ENCODE measurements at regions not wholly inside any gene's neighbourhood (a gene's known extent, or its start where the extent isn't known, plus 50 kb on each side); places are given as distances from the start of the nearest gene placed in this dataset.

GRCh38 chr16:86176462-86176861 is 277.5 kb downstream of the IRF8 start:
- no peaks in the 10 kb centered on the region for H3K9me3 ChIP-seq
- H3K27ac ChIP-seq = no peak overlapping the region
- WGBS = 85% methylated on average over 3 of the region's 3 CpGs
- TF ChIP-seq CTCF (IDR thresholded peaks at IDR 0.05) (no peak), POLR2A (IDR thresholded peaks at IDR 0.05) (no peak), POLR2AphosphoS5 (IDR thresholded peaks at IDR 0.05) (no peak), EP300 (IDR thresholded peaks at IDR 0.05) (no peak)
- H3K27me3 ChIP-seq = peaks cover 34% of the 10 kb centered on the region
- DNase-seq (ENCODE audit: low spot score in 2 of 2) = no peak
- no peaks in the 10 kb centered on the region for H3K4me1 ChIP-seq
- H3K4me3 ChIP-seq = no peak overlapping the region
- H3K36me3 ChIP-seq = no peaks in the 10 kb centered on the region

GRCh38 chr16:86180244-86180643 is 281.3 kb downstream of the IRF8 start:
- no peaks in the 10 kb centered on the region for H3K4me1 ChIP-seq
- peaks cover 13% of the 10 kb centered on the region for H3K27me3 ChIP-seq
- TF ChIP-seq POLR2A (IDR thresholded peaks at IDR 0.05) (no peak), CTCF (IDR thresholded peaks at IDR 0.05) (no peak), EP300 (IDR thresholded peaks at IDR 0.05) (no peak), POLR2AphosphoS5 (IDR thresholded peaks at IDR 0.05) (no peak)
- H3K9me3 ChIP-seq = no peaks in the 10 kb centered on the region
- H3K27ac ChIP-seq = no peak overlapping the region
- 76% methylated on average over 13 of the region's 13 CpGs for WGBS
- no peak for DNase-seq (ENCODE audit: low spot score in 2 of 2)
- no peaks in the 10 kb centered on the region for H3K36me3 ChIP-seq
- no peak overlapping the region for H3K4me3 ChIP-seq

GRCh38 chr16:86180780-86181179 is 281.8 kb downstream of the IRF8 start:
- Histone ChIP-seq H3K4me1 (no peaks in the 10 kb centered on the region), H3K36me3 (no peaks in the 10 kb centered on the region), H3K4me3 (no peak overlapping the region), H3K27me3 (peaks cover 19% of the 10 kb centered on the region), H3K9me3 (no peaks in the 10 kb centered on the region), H3K27ac (no peak overlapping the region)
- TF ChIP-seq POLR2A (IDR thresholded peaks at IDR 0.05) (no peak), POLR2AphosphoS5 (IDR thresholded peaks at IDR 0.05) (no peak), CTCF (IDR thresholded peaks at IDR 0.05) (no peak), EP300 (IDR thresholded peaks at IDR 0.05) (no peak)
- no peak for DNase-seq (ENCODE audit: low spot score in 2 of 2)
- 90% methylated on average over 4 of the region's 4 CpGs for WGBS

- no peaks in the 10 kb centered on the region for H3K36me3 ChIP-seq
- no peaks in the 10 kb centered on the region for H3K4me1 ChIP-seq
- no peak overlapping the region for H3K27ac ChIP-seq
- H3K9me3 ChIP-seq = no peaks in the 10 kb centered on the region
- H3K4me3 ChIP-seq = no peak overlapping the region
- DNase-seq (ENCODE audit: low spot score in 2 of 2) = no peak
- peaks cover 25% of the 10 kb centered on the region for H3K27me3 ChIP-seq
- 98% methylated on average over 8 of the region's 15 CpGs for WGBS
- TF ChIP-seq POLR2AphosphoS5 (IDR thresholded peaks at IDR 0.05) (no peak), EP300 (IDR thresholded peaks at IDR 0.05) (no peak), CTCF (IDR thresholded peaks at IDR 0.05) (no peak), POLR2A (IDR thresholded peaks at IDR 0.05) (no peak)
Observed at GRCh38 chr16:86181526-86181925, 282.6 kb downstream of the IRF8 start.

- 76% methylated on average over 6 of the region's 6 CpGs for WGBS
- TF ChIP-seq EP300 (IDR thresholded peaks at IDR 0.05) (no peak), POLR2A (IDR thresholded peaks at IDR 0.05) (no peak), POLR2AphosphoS5 (IDR thresholded peaks at IDR 0.05) (no peak), CTCF (IDR thresholded peaks at IDR 0.05) (no peak)
- Histone ChIP-seq H3K4me1 (no peaks in the 10 kb centered on the region), H3K9me3 (no peaks in the 10 kb centered on the region), H3K27me3 (peaks cover 38% of the 10 kb centered on the region), H3K4me3 (no peak overlapping the region), H3K36me3 (no peaks in the 10 kb centered on the region), H3K27ac (no peak overlapping the region)
- DNase-seq (ENCODE audit: low spot score in 2 of 2) = no peak
Observed at GRCh38 chr16:86184185-86184584, 285.2 kb downstream of the IRF8 start.
